ENCODE measurements at regions not wholly inside any gene's neighbourhood (a gene's known extent, or its start where the extent isn't known, plus 50 kb on each side); places are given as distances from the start of the nearest gene placed in this dataset.
A peak's percentile ranks its signal among the peaks of the same experiment; 100 is the strongest.

DNA sequence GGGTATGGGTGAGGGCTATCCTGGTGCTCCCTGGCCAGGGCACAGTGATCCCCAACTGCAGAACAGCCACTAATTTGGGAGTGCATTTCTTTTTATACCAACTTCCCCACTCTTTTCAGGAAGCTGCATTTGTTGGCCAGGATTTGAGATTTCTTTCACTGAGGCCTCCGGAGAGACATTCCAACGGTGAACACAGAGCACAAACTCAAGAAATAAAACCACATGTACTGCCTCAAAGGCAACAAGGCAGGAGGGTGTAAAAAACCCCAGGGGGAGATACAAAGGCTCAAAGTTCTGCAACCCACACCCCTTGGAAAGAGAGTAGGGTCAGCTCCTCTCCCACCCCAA is 65.3 kb downstream of the CPN2 start:
- intact Hi-C loops (cut with DNase I): no loop called here

GRCh38 chr3:194286375-194287146 is 64.6 kb downstream of the CPN2 start:
- no peaks in the 10 kb centered on the region for H3K4me1 ChIP-seq (ENCODE audit: control insufficient read depth in 2 of 3, insufficient read depth in 2 of 3, low read depth in 1 of 3, low read length in 3 of 3)
- H3K27me3 ChIP-seq (ENCODE audit: control insufficient read depth, insufficient read depth, low read length): no peaks in the 10 kb centered on the region
- intact Hi-C loops (cut with DNase I): no loop called here
- FAIRE-seq (no peak), DNase-seq (no peak)
- no peaks in the 10 kb centered on the region for H3K9me3 ChIP-seq (ENCODE audit: control insufficient read depth in 2 of 3, insufficient read depth in 1 of 3, low read length in 3 of 3)
- no peak overlapping the region for H3K4me3 ChIP-seq (ENCODE audit: low read length in 3 of 3)
- no peak overlapping the region for H3K9ac ChIP-seq (ENCODE audit: low read length in 3 of 3)
- H3K27ac ChIP-seq (ENCODE audit: low read depth in 2 of 2, low read length in 2 of 2): no peak overlapping the region
- H3K36me3 ChIP-seq (ENCODE audit: control insufficient read depth in 2 of 3, insufficient read depth in 3 of 3, low read length in 3 of 3): no peaks in the 10 kb centered on the region
- TF ChIP-seq CTCF (IDR thresholded peaks at IDR 0.05; ENCODE audit: borderline replicate concordance, extremely low read depth, insufficient read depth): no peak

More for the DNA sequence above, 65.3 kb downstream of the CPN2 start:
- TF ChIP-seq CTCF (IDR thresholded peaks at IDR 0.05; ENCODE audit: borderline replicate concordance, extremely low read depth, insufficient read depth): no peak
- H3K4me3 ChIP-seq (ENCODE audit: low read length in 3 of 3): no peak overlapping the region
- H3K27me3 ChIP-seq (ENCODE audit: control insufficient read depth, insufficient read depth, low read length): no peaks in the 10 kb centered on the region
- no peak for FAIRE-seq
- H3K36me3 ChIP-seq (ENCODE audit: control insufficient read depth in 2 of 3, insufficient read depth in 3 of 3, low read length in 3 of 3): no peaks in the 10 kb centered on the region
- peak in 1 of 5 donors; percentile 60 for DNase-seq
- no peak overlapping the region for H3K27ac ChIP-seq (ENCODE audit: low read depth in 2 of 2, low read length in 2 of 2)
- H3K9ac ChIP-seq (ENCODE audit: low read length in 3 of 3): no peak overlapping the region
- no peaks in the 10 kb centered on the region for H3K9me3 ChIP-seq (ENCODE audit: control insufficient read depth in 2 of 3, insufficient read depth in 1 of 3, low read length in 3 of 3)
- H3K4me1 ChIP-seq (ENCODE audit: control insufficient read depth in 2 of 3, insufficient read depth in 2 of 3, low read depth in 1 of 3, low read length in 3 of 3): no peaks in the 10 kb centered on the region

DNA sequence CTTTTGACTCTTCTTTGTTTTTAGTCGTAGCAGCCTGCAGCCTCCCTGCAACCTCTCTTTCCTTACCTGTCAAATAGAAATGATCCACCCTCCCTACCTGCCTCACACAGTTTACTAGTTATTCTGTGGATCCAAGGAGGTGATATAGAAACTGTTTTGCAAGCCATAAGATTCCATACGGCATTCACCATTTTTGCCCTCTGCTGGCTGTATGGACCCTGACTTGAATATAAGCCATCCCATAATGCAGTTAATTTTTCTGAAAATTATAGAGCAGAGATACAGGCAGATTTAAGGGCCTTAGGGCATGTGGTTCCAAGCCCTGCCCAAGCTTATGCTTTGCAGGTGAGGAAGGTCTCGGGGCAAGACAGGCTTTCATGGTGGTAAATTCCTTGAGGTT is 63.8 kb downstream of the CPN2 start:
- H3K4me3 ChIP-seq (ENCODE audit: low read length in 3 of 3): no peak overlapping the region
- no peak for TF ChIP-seq CTCF (IDR thresholded peaks at IDR 0.05; ENCODE audit: borderline replicate concordance, extremely low read depth, insufficient read depth)
- H3K9me3 ChIP-seq (ENCODE audit: control insufficient read depth in 2 of 3, insufficient read depth in 1 of 3, low read length in 3 of 3): no peaks in the 10 kb centered on the region
- intact Hi-C loops (cut with DNase I): no loop called here
- no peak overlapping the region for H3K27ac ChIP-seq (ENCODE audit: low read depth in 2 of 2, low read length in 2 of 2)
- no peak overlapping the region for H3K9ac ChIP-seq (ENCODE audit: low read length in 3 of 3)
- no peak for DNase-seq
- H3K36me3 ChIP-seq (ENCODE audit: control insufficient read depth in 2 of 3, insufficient read depth in 3 of 3, low read length in 3 of 3): no peaks in the 10 kb centered on the region
- no peak for FAIRE-seq
- no peaks in the 10 kb centered on the region for H3K4me1 ChIP-seq (ENCODE audit: control insufficient read depth in 2 of 3, insufficient read depth in 2 of 3, low read depth in 1 of 3, low read length in 3 of 3)
- H3K27me3 ChIP-seq (ENCODE audit: control insufficient read depth, insufficient read depth, low read length): no peaks in the 10 kb centered on the region

Data from kidney (tissue), 13 donors.